Tibial artery (tissue), 4 donors: ENCODE measurements at regions not wholly inside any gene's neighbourhood (a gene's known extent, or its start where the extent isn't known, plus 50 kb on each side); places are given as distances from the start of the nearest gene placed in this dataset.
A peak's percentile ranks its signal among the peaks of the same experiment; 100 is the strongest.

Source experiments
- DNase-seq, 2 donors: peaks; one replicate each; pipeline ENCODE4 v3.0.0-alpha.2; 2019
- H3K27ac ChIP-seq, 2 donors: fragments of 200-600 bp; sonication (generic) in 1 of 2; 1 replicate in 1 of 2; 2 replicates in 1 of 2; pipeline ENCODE4 v1.5.1; 2018 to 2019; ENCODE audit warnings: mild to moderate bottlenecking in 1 of 2
- H3K27me3 ChIP-seq, 2 donors: fragments of 200-600 bp; sonication (generic) in 1 of 2; one replicate each; pipeline versions ENCODE4 v1.5.1 to v1.6.0; 2016 to 2019
- H3K36me3 ChIP-seq, 3 donors: fragments of 200-600 bp; sonication (generic) in 2 of 3; one replicate each; pipeline ENCODE4 v1.5.1; 2016 to 2019; ENCODE audit warnings: mild to moderate bottlenecking in 2 of 3
- H3K4me1 ChIP-seq, 4 donors: fragments of 200-600 bp; sonication (generic) in 2 of 4; 1 replicate in 3 of 4; 2 replicates in 1 of 4; pipeline ENCODE4 v1.5.1; 2016 to 2019
- H3K4me3 ChIP-seq, 2 donors: fragments of 200-600 bp; sonication (generic) in 1 of 2; 1 replicate in 1 of 2; 2 replicates in 1 of 2; pipeline ENCODE4 v1.5.1; 2018 to 2019; ENCODE audit warnings: mild to moderate bottlenecking in 2 of 2
- H3K9me3 ChIP-seq, 3 donors: fragments of 200-600 bp; sonication (generic) in 1 of 3; one replicate each; pipeline ENCODE4 v1.5.1; 2016 to 2019
- CTCF ChIP-seq, 2 experiments: fragments of 200-600 bp in 1 of 2; fragments of 450-650 bp in 1 of 2; IDR thresholded peaks; one replicate each; pipeline ENCODE4 v1.5.1; 2017 to 2019; ENCODE audit warnings: antibody characterized with exemption in 2 of 2, mild to moderate bottlenecking in 1 of 2, moderate library complexity in 1 of 2
- intact Hi-C: fragments of 100-400 bp; cut with DNase I; formaldehyde crosslinking; loops from one replicate; pipeline ENCODE4 v1.15.0; 2023; ENCODE audit warnings: low total_unique reads

DNA sequence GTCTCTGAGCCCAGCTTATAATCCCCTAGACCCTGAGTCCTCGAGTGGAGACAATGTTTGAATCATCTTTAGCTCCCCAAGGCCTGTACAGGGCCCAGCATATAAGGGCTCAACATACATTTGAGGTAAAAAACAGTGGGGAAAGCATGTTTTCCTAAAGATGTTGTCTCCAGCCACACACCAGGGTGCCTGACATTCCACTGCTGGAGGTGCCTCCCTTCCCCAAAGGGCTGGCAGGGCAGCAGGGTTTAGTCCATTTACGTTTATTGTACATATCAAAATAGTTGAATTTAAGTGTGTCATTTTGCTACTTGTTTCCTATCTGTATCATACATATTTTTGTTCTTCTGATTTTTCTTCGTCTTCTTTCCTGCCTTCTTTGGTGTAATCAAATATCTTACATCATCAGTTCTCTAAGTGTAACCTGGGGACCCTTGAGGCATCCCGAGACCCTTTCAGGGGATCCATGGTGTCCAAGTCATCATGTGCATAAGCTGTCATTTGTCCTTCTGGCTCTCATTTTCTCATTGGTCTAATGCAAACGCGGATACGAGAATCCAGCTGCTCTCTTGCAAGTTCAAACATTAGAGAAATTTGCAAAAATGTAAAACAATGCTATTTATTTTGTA, 101.6 kb downstream of the PDGFA start:
- no peaks in the 10 kb centered on the region for H3K4me1 ChIP-seq
- H3K27me3 ChIP-seq = no peaks in the 10 kb centered on the region
- TF ChIP-seq CTCF (IDR thresholded peaks at IDR 0.05) = no peak
- H3K4me3 ChIP-seq = no peak overlapping the region
- peaks cover 0 to 17% (median 16%) of the 10 kb centered on the region in 3 donors for H3K9me3 ChIP-seq
- no peak overlapping the region for H3K27ac ChIP-seq
- peak in 1 of 2 donors; percentile 34 for DNase-seq
- intact Hi-C loops = no loop called here
- no peaks in the 10 kb centered on the region for H3K36me3 ChIP-seq

GRCh38 chr7:418636-419280, 100.9 kb downstream of the PDGFA start:
- DNase-seq = no peak
- intact Hi-C loops = no loop called here

DNA sequence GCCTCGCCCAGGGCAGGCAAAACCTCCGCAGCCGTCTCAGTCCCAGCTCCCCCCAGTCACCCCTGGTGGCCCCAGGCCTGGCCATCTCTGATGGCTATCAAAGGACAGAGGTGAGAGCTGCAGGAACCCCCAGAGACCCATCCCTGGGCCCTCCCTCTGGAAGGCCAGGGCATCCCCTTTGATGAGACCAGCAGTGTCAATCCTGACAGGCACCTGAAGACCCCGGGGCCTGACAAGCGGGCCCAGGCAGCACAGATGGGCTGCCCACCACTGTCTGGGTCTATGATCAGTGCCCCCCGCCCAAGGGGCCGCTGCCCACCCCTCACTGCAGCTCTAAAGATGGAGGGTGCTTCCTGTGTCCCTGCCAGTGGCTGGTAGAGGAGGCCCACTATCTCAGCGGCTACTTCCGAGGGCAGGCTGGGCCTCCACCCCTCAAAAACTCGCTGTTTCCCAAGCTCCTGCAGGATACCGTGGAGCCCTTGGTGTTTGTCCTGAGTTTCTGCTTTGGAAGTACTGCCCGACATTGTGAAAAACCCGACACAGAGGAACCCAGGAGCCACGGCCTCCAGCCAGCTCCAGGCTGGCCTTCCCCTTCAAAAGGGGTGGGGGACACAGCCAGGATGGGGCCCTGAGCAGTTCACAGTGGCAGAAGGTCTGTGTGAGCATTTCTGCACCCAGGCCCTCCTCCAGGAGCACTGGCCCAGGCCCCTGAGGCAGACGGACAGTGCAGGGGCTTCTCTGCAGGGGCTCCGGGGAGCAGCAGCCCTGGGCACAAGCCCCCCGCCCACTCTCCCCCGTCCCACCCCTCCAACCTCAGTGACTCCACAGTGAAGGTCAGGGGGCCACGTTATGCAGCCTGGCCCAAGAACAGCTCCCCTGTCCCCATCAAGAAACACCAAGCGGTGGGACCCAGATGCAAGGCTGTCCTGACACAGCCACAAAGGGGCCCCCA, 99.2 kb downstream of the PDGFA start:
- no peak for DNase-seq
- H3K36me3 ChIP-seq = no peaks in the 10 kb centered on the region
- H3K27ac ChIP-seq = no peak overlapping the region
- no peak overlapping the region for H3K4me3 ChIP-seq
- intact Hi-C loops = no loop called here
- no peaks in the 10 kb centered on the region for H3K27me3 ChIP-seq
- TF ChIP-seq CTCF (IDR thresholded peaks at IDR 0.05) = no peak
- H3K9me3 ChIP-seq = peaks cover 0 to 17% (median 16%) of the 10 kb centered on the region in 3 donors
- peaks cover 2 to 16% (median 15%) of the 10 kb centered on the region in 4 donors for H3K4me1 ChIP-seq

More at GRCh38 chr7:418636-419280, 100.9 kb downstream of the PDGFA start:
- no peak for TF ChIP-seq CTCF (IDR thresholded peaks at IDR 0.05)
- Histone ChIP-seq H3K36me3 (no peaks in the 10 kb centered on the region), H3K27ac (no peak overlapping the region), H3K4me3 (no peak overlapping the region), H3K27me3 (no peaks in the 10 kb centered on the region), H3K4me1 (no peaks in the 10 kb centered on the region), H3K9me3 (peaks cover 0 to 17% (median 16%) of the 10 kb centered on the region in 3 donors)

GRCh38 chr7:421136-421991, 98.3 kb downstream of the PDGFA start:
- Histone ChIP-seq H3K27ac (no peak overlapping the region), H3K4me1 (peaks cover 4 to 23% (median 22%) of the 10 kb centered on the region in 4 donors)
- no peak for DNase-seq

More at GRCh38 chr7:421136-421991, 98.3 kb downstream of the PDGFA start:
- H3K27me3 ChIP-seq = no peaks in the 10 kb centered on the region
- intact Hi-C loops = no loop called here
- no peaks in the 10 kb centered on the region for H3K36me3 ChIP-seq
- H3K9me3 ChIP-seq = peaks cover 0 to 17% (median 16%) of the 10 kb centered on the region in 3 donors
- H3K4me3 ChIP-seq = no peak overlapping the region
- TF ChIP-seq CTCF (IDR thresholded peaks at IDR 0.05) = no peak
